Gastrocnemius medialis (tissue), 4 donors: ENCODE measurements at regions not wholly inside any gene's neighbourhood (a gene's known extent, or its start where the extent isn't known, plus 50 kb on each side); places are given as distances from the start of the nearest gene placed in this dataset.
A peak's percentile ranks its signal among the peaks of the same experiment; 100 is the strongest.

Source experiments
- ATAC-seq, 2 donors: fragments of 150-250 bp; one replicate each; pipeline ENCODE4 v1.9.1; 2016
- DNase-seq, 2 donors: peaks; one replicate each; pipeline ENCODE4 v3.0.0-alpha.2; 2019
- H3K27ac ChIP-seq, 4 donors: fragments of 200-600 bp; sonication (generic); 1 replicate in 1 of 4; 2 replicates in 3 of 4; pipeline ENCODE4 v1.5.1; 2016 to 2018; ENCODE audit warnings: mild to moderate bottlenecking in 2 of 4, moderate library complexity in 1 of 4
- H3K27me3 ChIP-seq, 3 donors: fragments of 200-600 bp; sonication (generic) in 2 of 3; 1 replicate in 1 of 3; 2 replicates in 2 of 3; pipeline versions ENCODE4 v1.5.1 to v1.6.0; 2016 to 2019; ENCODE audit warnings: mild to moderate bottlenecking in 1 of 3, moderate library complexity in 1 of 3
- H3K36me3 ChIP-seq, 2 donors: fragments of 200-600 bp; sonication (generic) in 1 of 2; one replicate each; pipeline ENCODE4 v1.5.1; 2017 to 2018
- H3K4me1 ChIP-seq, 2 donors: fragments of 200-600 bp; sonication (generic) in 1 of 2; one replicate each; pipeline ENCODE4 v1.5.1; 2016 to 2017; ENCODE audit warnings: mild to moderate bottlenecking in 2 of 2
- H3K4me3 ChIP-seq, 4 donors: fragments of 200-600 bp; sonication (generic) in 3 of 4; 1 replicate in 1 of 4; 2 replicates in 3 of 4; pipeline ENCODE4 v1.5.1; 2016 to 2019; ENCODE audit warnings: mild to moderate bottlenecking in 2 of 4
- H3K9me3 ChIP-seq, 3 donors: fragments of 200-600 bp; sonication (generic) in 2 of 3; 1 replicate in 1 of 3; 2 replicates in 2 of 3; pipeline ENCODE4 v1.5.1; 2016 to 2019
- CTCF ChIP-seq, 5 experiments: fragments of 450-650 bp in 3 of 5; fragments of 200-600 bp in 2 of 5; sonication (generic) in 2 of 5; IDR thresholded peaks in 4 of 5; conservative IDR thresholded peaks in 1 of 5; 1 replicate in 4 of 5; 2 replicates in 1 of 5; pipeline ENCODE4 v1.5.1; 2016 to 2019; ENCODE audit warnings: antibody characterized with exemption in 5 of 5, mild to moderate bottlenecking in 3 of 5, moderate library complexity in 3 of 5
- POLR2A ChIP-seq, 2 donors: fragments of 450-650 bp; IDR thresholded peaks; one replicate each; pipeline ENCODE4 v1.6.1; 2017; ENCODE audit warnings: antibody characterized with exemption in 2 of 2, mild to moderate bottlenecking in 2 of 2, moderate library complexity in 2 of 2
- in situ Hi-C, 4 donors: fragments of 200-750 bp; cut with MboI; loops; one replicate each; pipeline versions ENCODE4 v1.15.0 to v1.8.0; 2017; ENCODE audit warnings: low sequenced_read_pairs in 4 of 4
- intact Hi-C: fragments of 100-400 bp; cut with DNase I; formaldehyde crosslinking; loops from one replicate; pipeline ENCODE4 v1.15.1; 2023; ENCODE audit warnings: low total_unique reads

DNA sequence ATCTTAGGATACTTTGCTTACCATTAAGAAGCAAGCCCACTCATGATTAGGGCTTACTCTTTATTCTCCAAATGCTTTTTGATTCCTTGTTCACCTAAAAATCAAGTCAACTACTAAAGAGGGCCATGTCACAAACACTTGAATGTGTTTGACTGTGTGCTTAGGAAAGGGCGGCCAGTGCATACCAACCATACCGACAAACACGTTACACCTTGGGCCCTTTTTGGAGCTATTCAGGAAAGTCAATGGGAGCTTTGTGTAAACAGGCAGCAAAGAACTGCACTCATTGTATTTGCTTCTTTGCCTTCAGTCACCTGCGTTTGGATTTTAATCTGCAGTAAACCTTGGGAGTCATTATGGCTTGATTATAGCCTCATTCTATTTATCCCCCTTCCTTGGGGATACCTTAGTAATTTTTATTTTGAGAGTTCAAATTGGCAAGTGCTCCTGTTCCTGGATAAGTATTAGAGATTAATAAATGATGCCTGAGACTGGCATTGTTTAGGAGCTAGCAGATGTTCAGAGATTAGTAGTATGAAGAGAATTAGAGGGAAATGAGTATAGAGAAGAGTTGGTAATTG is 102.6 kb upstream of the HDGFL1 start:
- no peaks in the 10 kb centered on the region for H3K9me3 ChIP-seq
- H3K27ac ChIP-seq = no peak overlapping the region
- H3K27me3 ChIP-seq = no peaks in the 10 kb centered on the region
- TF ChIP-seq POLR2A (IDR thresholded peaks at IDR 0.05) (no peak), CTCF (IDR thresholded peaks at IDR 0.05 in 4 of 5, conservative IDR thresholded peaks at IDR 0.05 in 1 of 5) (no peak)
- no peak overlapping the region for H3K4me3 ChIP-seq
- intact Hi-C loops = no loop called here
- peaks cover 36 to 41% of the 10 kb centered on the region in 2 donors for H3K4me1 ChIP-seq
- in situ Hi-C loops = no loop called here
- no peaks in the 10 kb centered on the region for H3K36me3 ChIP-seq
- ATAC-seq = no peak
- DNase-seq = no peak

DNA sequence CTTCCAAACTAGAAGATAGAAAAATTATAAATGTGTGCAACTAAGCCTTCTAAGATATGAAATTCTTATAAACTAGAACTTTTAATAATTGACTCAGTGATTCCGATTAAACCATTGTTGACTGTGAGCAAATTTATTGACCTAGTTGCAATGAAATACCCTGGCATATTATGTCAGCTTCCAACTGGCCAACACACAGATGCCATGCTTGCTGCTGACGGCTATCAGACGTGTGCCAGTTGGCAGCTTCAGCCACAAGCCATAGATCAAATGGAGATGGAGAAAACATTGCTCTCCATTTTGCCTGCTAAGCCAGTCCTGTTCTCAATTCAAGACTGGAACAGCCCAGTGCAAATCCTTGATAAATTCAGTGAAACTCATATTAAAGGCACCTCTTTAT is 101.7 kb upstream of the HDGFL1 start:
- no peak for TF ChIP-seq POLR2A (IDR thresholded peaks at IDR 0.05)
- TF ChIP-seq CTCF (IDR thresholded peaks at IDR 0.05 in 4 of 5, conservative IDR thresholded peaks at IDR 0.05 in 1 of 5) = no peak
- Histone ChIP-seq H3K27ac (no peak overlapping the region), H3K36me3 (no peaks in the 10 kb centered on the region), H3K27me3 (no peaks in the 10 kb centered on the region), H3K4me1 (peaks cover 38 to 43% of the 10 kb centered on the region in 2 donors), H3K9me3 (no peaks in the 10 kb centered on the region), H3K4me3 (no peak overlapping the region)
- intact Hi-C loops (no loop called here), in situ Hi-C loops (no loop called here)
- DNase-seq = no peak
- ATAC-seq = no peak

DNA sequence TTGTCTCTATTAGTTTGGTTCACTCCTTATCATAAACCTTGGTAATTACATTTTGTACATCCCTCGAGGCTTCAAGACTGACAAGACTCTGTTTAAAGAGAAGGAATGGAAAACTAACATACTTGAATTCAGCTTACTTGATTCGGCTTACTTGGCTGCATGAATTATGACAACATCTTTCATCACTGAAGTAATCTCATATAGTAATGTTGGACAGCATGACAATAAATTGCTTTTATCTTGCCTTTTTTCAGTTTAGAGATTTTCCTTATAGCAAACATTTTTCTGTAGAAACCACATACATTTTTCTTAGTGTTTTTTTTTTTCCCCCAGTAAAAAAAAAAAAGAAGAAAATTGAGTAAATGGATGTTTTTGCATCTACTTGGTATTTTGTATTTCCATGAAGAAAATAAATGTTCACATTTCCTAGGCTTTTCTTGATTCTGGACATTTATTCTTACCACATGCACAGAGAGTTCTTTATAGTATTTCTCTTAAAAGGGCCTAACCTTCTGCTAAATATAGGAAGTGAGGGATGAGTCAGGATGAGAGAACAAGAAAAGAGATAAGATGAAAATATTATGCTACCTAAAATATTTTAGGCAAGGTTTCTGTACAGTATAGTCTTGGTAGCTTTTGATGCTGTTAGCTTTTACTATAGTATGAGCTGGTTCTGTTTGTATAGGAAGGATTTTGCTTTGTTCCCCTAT is 101.0 kb upstream of the HDGFL1 start:
- TF ChIP-seq POLR2A (IDR thresholded peaks at IDR 0.05) (no peak), CTCF (IDR thresholded peaks at IDR 0.05 in 4 of 5, conservative IDR thresholded peaks at IDR 0.05 in 1 of 5) (no peak)
- intact Hi-C loops = no loop called here
- DNase-seq = no peak
- H3K4me3 ChIP-seq = no peak overlapping the region
- ATAC-seq = no peak
- H3K36me3 ChIP-seq = no peaks in the 10 kb centered on the region
- in situ Hi-C loops = no loop called here
- H3K4me1 ChIP-seq = peaks cover 38 to 43% of the 10 kb centered on the region in 2 donors
- H3K27ac ChIP-seq = no peak overlapping the region
- no peaks in the 10 kb centered on the region for H3K9me3 ChIP-seq
- no peaks in the 10 kb centered on the region for H3K27me3 ChIP-seq

DNA sequence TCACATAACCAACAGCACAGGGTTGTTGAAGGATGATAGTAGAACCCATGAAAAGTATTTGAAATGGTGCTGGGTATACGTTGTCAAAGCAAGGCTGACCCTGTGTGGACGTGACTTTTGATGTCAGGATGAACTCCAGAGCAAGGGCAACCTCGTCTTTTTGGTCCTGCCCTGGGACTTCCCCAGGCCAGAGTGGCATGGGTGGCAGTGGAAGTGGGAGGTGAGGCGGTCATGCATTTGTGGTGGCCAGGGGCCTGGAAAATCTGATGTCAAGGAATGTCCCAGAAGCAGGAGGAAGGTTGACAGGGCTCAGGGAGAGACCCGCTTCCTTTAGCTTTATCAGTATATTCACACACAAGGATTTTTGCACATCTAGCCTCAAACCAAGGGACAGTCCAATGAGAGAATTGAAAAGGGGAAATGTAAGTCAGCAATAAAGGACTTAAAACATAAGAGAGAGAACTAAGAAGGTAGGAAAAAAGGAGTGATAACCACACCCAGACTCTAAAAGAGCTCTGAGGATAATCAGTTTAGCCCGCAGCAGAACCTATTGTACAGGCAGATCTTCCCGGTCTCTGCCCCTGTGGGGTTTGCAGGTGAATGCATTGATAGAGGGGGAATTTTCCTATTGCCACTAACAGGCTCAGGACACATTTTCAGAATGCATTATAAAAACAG is 98.8 kb upstream of the HDGFL1 start:
- Histone ChIP-seq H3K27ac (peak overlapping the region in 3 of 4 donors; percentile 26 to 60 (median 55)), H3K36me3 (no peaks in the 10 kb centered on the region), H3K9me3 (no peaks in the 10 kb centered on the region), H3K4me3 (peak overlapping the region in 1 of 4 donors; percentile 26), H3K27me3 (no peaks in the 10 kb centered on the region), H3K4me1 (peaks cover 38 to 43% of the 10 kb centered on the region in 2 donors)
- ATAC-seq = peak in 1 of 2 donors; percentile 20
- no peak for TF ChIP-seq CTCF (IDR thresholded peaks at IDR 0.05 in 4 of 5, conservative IDR thresholded peaks at IDR 0.05 in 1 of 5)
- TF ChIP-seq POLR2A (IDR thresholded peaks at IDR 0.05) = no peak
- no peak for DNase-seq
- in situ Hi-C loops (no loop called here), intact Hi-C loops (no loop called here)
